Lower leg skin (tissue), 3 donors: ENCODE measurements at regions not wholly inside any gene's neighbourhood (a gene's known extent, or its start where the extent isn't known, plus 50 kb on each side); places are given as distances from the start of the nearest gene placed in this dataset.

Experiments
- CTCF ChIP-seq, 3 donors: fragments of 450-650 bp; IDR thresholded peaks; one replicate each; pipeline ENCODE4 v1.5.1; 2016; ENCODE audit warnings: antibody characterized with exemption in 3 of 3, mild to moderate bottlenecking in 3 of 3, moderate library complexity in 2 of 3
- POLR2A ChIP-seq, 2 donors: fragments of 450-650 bp; IDR thresholded peaks; one replicate each; pipeline ENCODE4 v1.6.1; 2016 to 2017; ENCODE audit warnings: antibody characterized with exemption in 2 of 2, mild to moderate bottlenecking in 1 of 2, moderate library complexity in 1 of 2

DNA sequence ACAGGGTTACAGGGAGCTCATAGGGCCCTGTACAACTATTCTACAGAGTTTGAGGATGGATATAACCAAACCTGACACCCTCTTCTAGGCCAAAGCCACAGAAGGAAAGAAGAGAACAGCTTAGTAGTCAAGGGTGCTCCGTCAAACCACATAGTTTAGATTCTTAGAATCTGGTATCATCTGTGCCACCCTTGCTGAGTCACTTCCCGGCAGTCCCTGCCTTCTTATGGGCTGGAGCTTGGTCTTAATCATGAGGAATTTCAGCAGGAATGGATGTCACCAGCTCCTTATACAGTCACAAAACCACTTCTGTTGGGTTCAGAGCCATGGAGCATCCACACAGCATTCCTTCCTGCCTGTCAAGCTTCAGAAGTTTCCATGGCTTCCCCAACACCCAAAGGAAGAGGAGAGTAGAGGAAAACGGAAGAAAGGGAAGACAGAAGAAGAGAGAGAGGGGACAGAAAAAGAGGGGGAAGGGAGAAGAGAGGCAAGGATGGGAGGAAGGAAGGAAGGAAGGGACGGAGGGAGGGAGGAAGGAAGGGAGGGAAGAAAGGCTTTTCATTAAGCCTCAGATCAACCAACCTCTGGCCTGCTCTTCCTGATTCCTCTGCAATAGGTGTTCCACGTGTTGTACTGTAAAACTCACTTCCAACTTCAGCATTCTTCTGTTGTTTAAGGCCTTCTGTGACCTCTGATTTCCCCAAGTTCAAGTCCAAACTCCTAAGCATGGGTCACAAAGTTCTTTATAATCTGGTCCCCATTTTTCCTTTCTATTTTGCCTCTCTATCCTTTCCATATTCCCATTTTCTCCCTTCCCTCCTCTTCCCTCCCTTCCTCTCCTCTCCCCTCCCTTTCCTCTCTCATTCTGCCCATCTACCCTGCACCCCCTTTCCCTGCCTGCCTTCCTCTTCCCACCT is 246.1 kb upstream of the TNP1 start:
- TF ChIP-seq CTCF (IDR thresholded peaks at IDR 0.05) (no peak), POLR2A (IDR thresholded peaks at IDR 0.05) (no peak)
